ENCODE measurements at regions not wholly inside any gene's neighbourhood (a gene's known extent, or its start where the extent isn't known, plus 50 kb on each side); places are given as distances from the start of the nearest gene placed in this dataset.

DNA sequence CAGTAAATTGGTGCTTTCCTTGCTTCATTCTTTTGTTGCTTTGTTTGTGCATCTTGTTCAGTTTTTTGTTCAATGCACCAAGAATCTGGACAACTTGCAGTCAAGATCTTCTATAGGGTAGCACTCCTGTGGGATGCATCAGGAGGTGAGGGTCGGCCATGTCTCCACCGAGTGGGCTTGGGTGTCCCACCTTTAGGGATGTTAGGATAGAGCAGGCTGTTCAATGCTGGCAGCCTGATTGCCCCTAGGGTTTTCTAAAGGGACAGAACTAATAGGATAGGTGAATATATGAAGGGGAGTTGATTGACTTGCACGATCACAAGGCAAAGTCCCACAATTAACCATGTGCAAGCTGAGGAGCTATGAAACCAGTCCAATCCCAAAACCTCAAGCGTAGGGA is 109.9 kb downstream of the GLRX3 start (continued):
- no peak for TF ChIP-seq EZH2phosphoT487 (IDR thresholded peaks at IDR 0.05; ENCODE audit: unreplicated experiment)
- TF ChIP-seq, protein P1, sequence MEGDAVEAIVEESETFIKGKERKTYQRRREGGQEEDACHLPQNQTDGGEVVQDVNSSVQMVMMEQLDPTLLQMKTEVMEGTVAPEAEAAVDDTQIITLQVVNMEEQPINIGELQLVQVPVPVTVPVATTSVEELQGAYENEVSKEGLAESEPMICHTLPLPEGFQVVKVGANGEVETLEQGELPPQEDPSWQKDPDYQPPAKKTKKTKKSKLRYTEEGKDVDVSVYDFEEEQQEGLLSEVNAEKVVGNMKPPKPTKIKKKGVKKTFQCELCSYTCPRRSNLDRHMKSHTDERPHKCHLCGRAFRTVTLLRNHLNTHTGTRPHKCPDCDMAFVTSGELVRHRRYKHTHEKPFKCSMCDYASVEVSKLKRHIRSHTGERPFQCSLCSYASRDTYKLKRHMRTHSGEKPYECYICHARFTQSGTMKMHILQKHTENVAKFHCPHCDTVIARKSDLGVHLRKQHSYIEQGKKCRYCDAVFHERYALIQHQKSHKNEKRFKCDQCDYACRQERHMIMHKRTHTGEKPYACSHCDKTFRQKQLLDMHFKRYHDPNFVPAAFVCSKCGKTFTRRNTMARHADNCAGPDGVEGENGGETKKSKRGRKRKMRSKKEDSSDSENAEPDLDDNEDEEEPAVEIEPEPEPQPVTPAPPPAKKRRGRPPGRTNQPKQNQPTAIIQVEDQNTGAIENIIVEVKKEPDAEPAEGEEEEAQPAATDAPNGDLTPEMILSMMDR (conservative IDR thresholded peaks at IDR 0.05; ENCODE audit: low read depth in 2 of 2) = no peak
- TF ChIP-seq ZNF114 (CRISPR knock-in tag; IDR thresholded peaks at IDR 0.05) = no peak
- TF ChIP-seq, protein P2, sequence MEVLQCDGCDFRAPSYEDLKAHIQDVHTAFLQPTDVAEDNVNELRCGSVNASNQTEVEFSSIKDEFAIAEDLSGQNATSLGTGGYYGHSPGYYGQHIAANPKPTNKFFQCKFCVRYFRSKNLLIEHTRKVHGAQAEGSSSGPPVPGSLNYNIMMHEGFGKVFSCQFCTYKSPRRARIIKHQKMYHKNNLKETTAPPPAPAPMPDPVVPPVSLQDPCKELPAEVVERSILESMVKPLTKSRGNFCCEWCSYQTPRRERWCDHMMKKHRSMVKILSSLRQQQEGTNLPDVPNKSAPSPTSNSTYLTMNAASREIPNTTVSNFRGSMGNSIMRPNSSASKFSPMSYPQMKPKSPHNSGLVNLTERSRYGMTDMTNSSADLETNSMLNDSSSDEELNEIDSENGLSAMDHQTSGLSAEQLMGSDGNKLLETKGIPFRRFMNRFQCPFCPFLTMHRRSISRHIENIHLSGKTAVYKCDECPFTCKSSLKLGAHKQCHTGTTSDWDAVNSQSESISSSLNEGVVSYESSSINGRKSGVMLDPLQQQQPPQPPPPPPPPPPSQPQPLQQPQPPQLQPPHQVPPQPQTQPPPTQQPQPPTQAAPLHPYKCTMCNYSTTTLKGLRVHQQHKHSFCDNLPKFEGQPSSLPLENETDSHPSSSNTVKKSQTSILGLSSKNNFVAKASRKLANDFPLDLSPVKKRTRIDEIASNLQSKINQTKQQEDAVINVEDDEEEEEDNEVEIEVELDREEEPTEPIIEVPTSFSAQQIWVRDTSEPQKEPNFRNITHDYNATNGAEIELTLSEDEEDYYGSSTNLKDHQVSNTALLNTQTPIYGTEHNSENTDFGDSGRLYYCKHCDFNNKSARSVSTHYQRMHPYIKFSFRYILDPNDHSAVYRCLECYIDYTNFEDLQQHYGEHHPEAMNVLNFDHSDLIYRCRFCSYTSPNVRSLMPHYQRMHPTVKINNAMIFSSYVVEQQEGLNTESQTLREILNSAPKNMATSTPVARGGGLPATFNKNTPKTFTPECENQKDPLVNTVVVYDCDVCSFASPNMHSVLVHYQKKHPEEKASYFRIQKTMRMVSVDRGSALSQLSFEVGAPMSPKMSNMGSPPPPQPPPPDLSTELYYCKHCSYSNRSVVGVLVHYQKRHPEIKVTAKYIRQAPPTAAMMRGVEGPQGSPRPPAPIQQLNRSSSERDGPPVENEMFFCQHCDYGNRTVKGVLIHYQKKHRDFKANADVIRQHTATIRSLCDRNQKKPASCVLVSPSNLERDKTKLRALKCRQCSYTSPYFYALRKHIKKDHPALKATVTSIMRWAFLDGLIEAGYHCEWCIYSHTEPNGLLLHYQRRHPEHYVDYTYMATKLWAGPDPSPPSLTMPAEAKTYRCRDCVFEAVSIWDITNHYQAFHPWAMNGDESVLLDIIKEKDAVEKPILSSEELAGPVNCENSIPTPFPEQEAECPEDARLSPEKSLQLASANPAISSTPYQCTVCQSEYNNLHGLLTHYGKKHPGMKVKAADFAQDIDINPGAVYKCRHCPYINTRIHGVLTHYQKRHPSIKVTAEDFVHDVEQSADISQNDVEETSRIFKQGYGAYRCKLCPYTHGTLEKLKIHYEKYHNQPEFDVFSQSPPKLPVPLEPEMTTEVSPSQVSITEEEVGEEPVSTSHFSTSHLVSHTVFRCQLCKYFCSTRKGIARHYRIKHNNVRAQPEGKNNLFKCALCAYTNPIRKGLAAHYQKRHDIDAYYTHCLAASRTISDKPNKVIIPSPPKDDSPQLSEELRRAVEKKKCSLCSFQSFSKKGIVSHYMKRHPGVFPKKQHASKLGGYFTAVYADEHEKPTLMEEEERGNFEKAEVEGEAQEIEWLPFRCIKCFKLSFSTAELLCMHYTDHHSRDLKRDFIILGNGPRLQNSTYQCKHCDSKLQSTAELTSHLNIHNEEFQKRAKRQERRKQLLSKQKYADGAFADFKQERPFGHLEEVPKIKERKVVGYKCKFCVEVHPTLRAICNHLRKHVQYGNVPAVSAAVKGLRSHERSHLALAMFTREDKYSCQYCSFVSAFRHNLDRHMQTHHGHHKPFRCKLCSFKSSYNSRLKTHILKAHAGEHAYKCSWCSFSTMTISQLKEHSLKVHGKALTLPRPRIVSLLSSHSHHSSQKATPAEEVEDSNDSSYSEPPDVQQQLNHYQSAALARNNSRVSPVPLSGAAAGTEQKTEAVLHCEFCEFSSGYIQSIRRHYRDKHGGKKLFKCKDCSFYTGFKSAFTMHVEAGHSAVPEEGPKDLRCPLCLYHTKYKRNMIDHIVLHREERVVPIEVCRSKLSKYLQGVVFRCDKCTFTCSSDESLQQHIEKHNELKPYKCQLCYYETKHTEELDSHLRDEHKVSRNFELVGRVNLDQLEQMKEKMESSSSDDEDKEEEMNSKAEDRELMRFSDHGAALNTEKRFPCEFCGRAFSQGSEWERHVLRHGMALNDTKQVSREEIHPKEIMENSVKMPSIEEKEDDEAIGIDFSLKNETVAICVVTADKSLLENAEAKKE (CRISPR knock-in tag; IDR thresholded peaks at IDR 0.05) = no peak

DNA sequence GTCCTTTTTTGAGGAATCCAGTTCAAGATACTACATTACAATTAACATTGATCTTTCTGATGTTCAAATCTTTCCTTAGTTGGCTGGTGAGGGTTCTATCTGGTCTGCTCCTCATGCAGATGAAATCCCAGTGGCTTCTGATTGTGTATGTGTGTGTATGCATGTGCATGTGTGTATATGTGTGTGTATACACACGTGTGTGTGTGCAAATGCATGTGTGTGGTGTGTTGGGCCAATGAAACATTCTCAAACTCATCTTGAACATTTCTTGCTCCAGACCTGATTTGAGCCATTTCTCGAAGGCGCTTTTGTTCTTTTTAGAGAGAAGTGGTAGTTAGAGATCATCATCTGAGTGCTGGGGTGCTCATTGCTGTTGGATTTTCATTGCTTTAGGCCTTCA is 113.9 kb downstream of the GLRX3 start:
- Histone ChIP-seq H3K27ac (ENCODE audit: low read depth) (no peak overlapping the region), H3K4me2 (no peak overlapping the region), H3K79me2 (replicated peaks; ENCODE audit: insufficient read depth) (no peaks in the 10 kb centered on the region), H3K9me2 (ENCODE audit: insufficient read depth) (no peaks in the 10 kb centered on the region), H4K20me1 (replicated peaks; ENCODE audit: insufficient read depth) (no peaks in the 10 kb centered on the region), H3F3A (replicated peaks; ENCODE audit: low read depth) (no peaks in the 10 kb centered on the region), H2AFZ (no peak overlapping the region), H3K4me3 (no peak overlapping the region), H3K4me1 (ENCODE audit: insufficient read depth) (no peaks in the 10 kb centered on the region), H3K36me3 (ENCODE audit: insufficient read depth) (peaks cover 9% of the 10 kb centered on the region; the same call in 1 of the 2 replicates), H3K27me3 (ENCODE audit: insufficient read depth) (no peaks in the 10 kb centered on the region)
- ATAC-seq = no peak
- Mint-ChIP-seq H3K4me1 (no peaks in the 10 kb centered on the region), H3K36me3 (ENCODE audit: low read depth) (peaks cover 25% of the 10 kb centered on the region), H3K27me3 (ENCODE audit: insufficient read depth, low read depth, poor library complexity) (peaks cover 2% of the 10 kb centered on the region), H3K4me3 (no peak overlapping the region), H3K27ac (no peak overlapping the region), H3K9me3 (peaks cover 97% of the 10 kb centered on the region)
- no peak for DNase-seq (ENCODE audit: low spot score)
- no peak for TF ChIP-seq NANOG (IDR thresholded peaks at IDR 0.05; ENCODE audit: borderline replicate concordance)
- TF ChIP-seq, protein P1 (conservative IDR thresholded peaks at IDR 0.05; ENCODE audit: low read depth in 2 of 2) = no peak
- TF ChIP-seq, protein P2 (CRISPR knock-in tag; IDR thresholded peaks at IDR 0.05) = no peak

Data from GM23338 (cell line).